GM12875 (cell line): ENCODE measurements at regions not wholly inside any gene's neighbourhood (a gene's known extent, or its start where the extent isn't known, plus 50 kb on each side); places are given as distances from the start of the nearest gene placed in this dataset.

Source experiments
- H3K4me3 ChIP-seq: one replicate; pipeline ENCODE4 v1.5.1; 2011; ENCODE audit warnings: low read depth, low read length, control low read depth
- CTCF ChIP-seq: IDR thresholded peaks from 2 replicates; pipeline ENCODE4 v1.5.1; 2011; ENCODE audit warnings: low read depth, mild to moderate bottlenecking, control low read depth, inconsistent platforms, low read length, moderate library complexity, borderline replicate concordance; ENCODE audit not compliant: insufficient read depth

GRCh38 chr16:77539421-77540034 lies 104.7 kb upstream of the ADAMTS18 start:
- no peak for TF ChIP-seq CTCF
- no peak overlapping the region for H3K4me3 ChIP-seq

GRCh38 chr16:77540646-77541045 lies 105.8 kb upstream of the ADAMTS18 start:
- no peak for TF ChIP-seq CTCF
- H3K4me3 ChIP-seq = no peak overlapping the region

- H3K4me3 ChIP-seq = no peak overlapping the region
- no peak for TF ChIP-seq CTCF
Measured at GRCh38 chr16:77541165-77541564, 106.3 kb upstream of the ADAMTS18 start.

GRCh38 chr16:77548151-77548550 lies 113.3 kb upstream of the ADAMTS18 start:
- TF ChIP-seq CTCF = no peak
- H3K4me3 ChIP-seq = no peak overlapping the region

- no peak overlapping the region for H3K4me3 ChIP-seq
- TF ChIP-seq CTCF = no peak
Measured at GRCh38 chr16:77548766-77549165, 113.9 kb upstream of the ADAMTS18 start.

GRCh38 chr16:77549876-77550275 lies 115.0 kb upstream of the ADAMTS18 start:
- no peak overlapping the region for H3K4me3 ChIP-seq
- no peak for TF ChIP-seq CTCF

- TF ChIP-seq CTCF = no peak
- no peak overlapping the region for H3K4me3 ChIP-seq
Measured at GRCh38 chr16:77551357-77551756, 116.5 kb upstream of the ADAMTS18 start.
